GM12878 (cell line): ENCODE measurements at regions not wholly inside any gene's neighbourhood (a gene's known extent, or its start where the extent isn't known, plus 50 kb on each side); places are given as distances from the start of the nearest gene placed in this dataset.

Experiments
- CHD2 ChIP-seq: IDR thresholded peaks from 2 replicates; pipeline ENCODE4 v1.6.1; 2011; ENCODE audit warnings: low read depth, low read length, improper control_type of control experiment, borderline replicate concordance
- CTCF ChIP-seq, 3 experiments: IDR thresholded peaks in 2 of 3; conservative IDR thresholded peaks in 1 of 3; 2 replicates each; pipeline ENCODE4 v1.5.1; 2011; ENCODE audit warnings: low read depth in 3 of 3, low read length in 3 of 3, mild to moderate bottlenecking in 3 of 3, control low read depth in 2 of 3, moderate library complexity in 2 of 3, inconsistent platforms in 1 of 3, mixed read lengths in 1 of 3; ENCODE audit not compliant: control insufficient read depth in 2 of 3, insufficient read depth in 1 of 3; ENCODE audit errors: extremely low read depth in 1 of 3
- IKZF2 ChIP-seq, 2 experiments: fragments of 450-650 bp; IDR thresholded peaks; 2 replicates each; pipeline ENCODE4 v1.6.1; 2017; ENCODE audit warnings: mild to moderate bottlenecking in 2 of 2, moderate library complexity in 2 of 2
- MTA3 ChIP-seq: IDR thresholded peaks from 2 replicates; pipeline ENCODE4 v1.6.1; 2012; ENCODE audit warnings: low read length, inconsistent platforms, borderline replicate concordance
- NR2C2 ChIP-seq: IDR thresholded peaks from 2 replicates; pipeline ENCODE4 v1.6.1; 2011; ENCODE audit warnings: borderline replicate concordance, low read depth; ENCODE audit not compliant: control insufficient read depth, insufficient read length
- PAX5 ChIP-seq: IDR thresholded peaks from 2 replicates; pipeline ENCODE4 v1.6.1; 2011; ENCODE audit warnings: low read depth, low read length, borderline replicate concordance
- REST ChIP-seq: IDR thresholded peaks from 2 replicates; pipeline ENCODE4 v1.6.1; 2012; ENCODE audit warnings: mild to moderate bottlenecking, low read depth, low read length
- SMARCA5 ChIP-seq: fragments of 450-650 bp; IDR thresholded peaks from 2 replicates; pipeline ENCODE4 v1.6.1; 2017; ENCODE audit warnings: mild to moderate bottlenecking
- ZNF24 ChIP-seq: fragments of 450-650 bp; IDR thresholded peaks from 2 replicates; pipeline ENCODE4 v1.6.1; 2017; ENCODE audit warnings: antibody characterized with exemption, mild to moderate bottlenecking
- ZNF592 ChIP-seq: fragments of 450-650 bp; IDR thresholded peaks from 2 replicates; pipeline ENCODE4 v1.6.1; 2017; ENCODE audit warnings: mild to moderate bottlenecking, moderate library complexity

- TF ChIP-seq REST (no peak), NR2C2 (no peak), CHD2 (no peak), CTCF (IDR thresholded peaks at IDR 0.05 in 2 of 3, conservative IDR thresholded peaks at IDR 0.05 in 1 of 3; ENCODE audit: control insufficient read depth in 2 of 3, extremely low read depth in 1 of 3, insufficient read depth in 1 of 3, low read depth in 3 of 3, low read length in 3 of 3) (no peak), IKZF2 (IDR thresholded peaks at IDR 0.05) (peak in 1 of 2 experiments; percentile 52; a peak in 3 of 4 replicates), MTA3 (no peak), SMARCA5 (no peak), ZNF592 (no peak), PAX5 (no peak), ZNF24 (no peak)
Observed at GRCh38 chr2:146461068-146461467, 1383.8 kb upstream of the ACVR2A start (continued).
